GM23338 (cell line): ENCODE measurements at regions not wholly inside any gene's neighbourhood (a gene's known extent, or its start where the extent isn't known, plus 50 kb on each side); places are given as distances from the start of the nearest gene placed in this dataset.

Experiments used
- ATAC-seq: fragments of 200-7000 bp; cut with Tn5 transposase; 3 replicates; pipeline ENCODE4 v1.9.1; 2020
- DNase-seq: peaks from one replicate; pipeline ENCODE4 v3.0.0-alpha.2; 2015; ENCODE audit warnings: low spot score
- H2AFZ ChIP-seq: fragments of 200-600 bp; sonication (generic); 2 replicates; pipeline ENCODE4 v1.8.0; 2016; ENCODE audit warnings: antibody characterized with exemption, mild to moderate bottlenecking, moderate library complexity
- H3F3A ChIP-seq: fragments of 200-600 bp; sonication (generic); replicated peaks from 2 replicates; pipeline ENCODE4 v1.8.0; 2017; ENCODE audit warnings: antibody characterized with exemption, mixed run types, low read depth
- H3K27ac ChIP-seq: fragments of 200-600 bp; sonication (generic); 2 replicates; pipeline ENCODE4 v1.6.1; 2016; ENCODE audit warnings: low read depth
- H3K27me3 ChIP-seq: fragments of 200-600 bp; sonication (generic); 2 replicates; pipeline ENCODE4 v1.8.0; 2016; ENCODE audit warnings: mild to moderate bottlenecking, mixed run types, moderate library complexity; ENCODE audit not compliant: insufficient read depth
- H3K36me3 ChIP-seq: fragments of 200-600 bp; sonication (generic); 2 replicates; pipeline ENCODE4 v1.8.0; 2016; ENCODE audit warnings: mild to moderate bottlenecking; ENCODE audit not compliant: insufficient read depth
- H3K4me1 ChIP-seq: fragments of 200-600 bp; sonication (generic); 2 replicates; pipeline ENCODE4 v1.8.0; 2016; ENCODE audit warnings: mild to moderate bottlenecking, moderate library complexity; ENCODE audit not compliant: insufficient read depth
- H3K4me2 ChIP-seq: fragments of 200-600 bp; sonication (generic); 2 replicates; pipeline ENCODE4 v1.7.1; 2017; ENCODE audit warnings: mixed run types
- H3K4me3 ChIP-seq: fragments of 200-600 bp; sonication (generic); 2 replicates; pipeline ENCODE4 v1.6.1; 2016; ENCODE audit warnings: mixed run types
- H3K79me2 ChIP-seq: fragments of 200-600 bp; sonication (generic); replicated peaks from 2 replicates; pipeline ENCODE4 v1.8.0; 2017; ENCODE audit warnings: mild to moderate bottlenecking; ENCODE audit not compliant: insufficient read depth
- H3K9me2 ChIP-seq: fragments of 200-600 bp; sonication (generic); 2 replicates; pipeline ENCODE4 v1.8.0; 2017; ENCODE audit not compliant: insufficient read depth
- H4K20me1 ChIP-seq: fragments of 200-600 bp; sonication (generic); replicated peaks from 2 replicates; pipeline ENCODE4 v1.8.0; 2017; ENCODE audit warnings: mild to moderate bottlenecking; ENCODE audit not compliant: insufficient read depth
- H3K27ac Mint-ChIP-seq: 2 replicates; pipeline ENCODE4 v1.8.0; 2020; ENCODE audit warnings: inconsistent platforms, mild to moderate bottlenecking, moderate library complexity, mixed read lengths
- H3K27me3 Mint-ChIP-seq: 3 replicates; pipeline ENCODE4 v1.8.0; 2022; ENCODE audit warnings: low read depth, mild to moderate bottlenecking, moderate library complexity, mixed read lengths, inconsistent platforms; ENCODE audit not compliant: insufficient read depth, poor library complexity
- H3K36me3 Mint-ChIP-seq: 3 replicates; pipeline ENCODE4 v1.8.0; 2021; ENCODE audit warnings: low read depth, mild to moderate bottlenecking, inconsistent platforms, moderate library complexity, mixed read lengths
- H3K4me1 Mint-ChIP-seq: 3 replicates; pipeline ENCODE4 v1.8.0; 2020; ENCODE audit warnings: mild to moderate bottlenecking, inconsistent platforms, mixed read lengths
- H3K4me3 Mint-ChIP-seq: 3 replicates; pipeline ENCODE4 v1.8.0; 2021; ENCODE audit warnings: moderate library complexity, mild to moderate bottlenecking, inconsistent platforms, mixed read lengths
- H3K9me3 Mint-ChIP-seq: 3 replicates; pipeline ENCODE4 v1.8.0; 2020; ENCODE audit warnings: moderate library complexity, mild to moderate bottlenecking, inconsistent platforms, mixed read lengths
- CREB1 ChIP-seq: fragments of 250-450 bp; sonication (Bioruptor Pico); IDR thresholded peaks from 2 replicates; pipeline ENCODE4 v1.5.0; 2020; ENCODE audit warnings: low read depth, mild to moderate bottlenecking, moderate library complexity
- CTCF ChIP-seq, 2 experiments: fragments of 200-600 bp in 1 of 2; sonication (generic) in 1 of 2; conservative IDR thresholded peaks; 2 replicates each; pipeline versions ENCODE4 v1.5.1 to v1.6.1; 2016 to 2017; ENCODE audit warnings: antibody characterized with exemption in 2 of 2, low read depth in 2 of 2, mild to moderate bottlenecking in 2 of 2, moderate library complexity in 1 of 2
- ETS1 ChIP-seq: IDR thresholded peaks from 2 replicates; pipeline ENCODE4 v1.6.1; 2016; ENCODE audit warnings: antibody characterized with exemption
- EZH2 ChIP-seq: fragments of 200-600 bp; sonication (generic); IDR thresholded peaks from one replicate; pipeline ENCODE4 v1.8.0; 2017; ENCODE audit warnings: antibody characterized with exemption, mild to moderate bottlenecking, low read depth; ENCODE audit not compliant: unreplicated experiment
- EZH2phosphoT487 ChIP-seq: fragments of 200-600 bp; sonication (generic); IDR thresholded peaks from one replicate; pipeline ENCODE4 v1.8.1; 2018; ENCODE audit warnings: antibody characterized with exemption; ENCODE audit not compliant: unreplicated experiment
- JUNB ChIP-seq: IDR thresholded peaks from one replicate; pipeline ENCODE4 v1.6.1; 2016; ENCODE audit warnings: antibody characterized with exemption; ENCODE audit not compliant: unreplicated experiment
- NANOG ChIP-seq: IDR thresholded peaks from 2 replicates; pipeline ENCODE4 v1.6.1; 2016; ENCODE audit warnings: antibody characterized with exemption, borderline replicate concordance
- POLR2AphosphoS5 ChIP-seq: IDR thresholded peaks from 2 replicates; pipeline ENCODE4 v1.6.1; 2016; ENCODE audit warnings: antibody characterized with exemption, low read depth
- REST ChIP-seq: IDR thresholded peaks from one replicate; pipeline ENCODE4 v1.6.1; 2018; ENCODE audit warnings: antibody characterized with exemption; ENCODE audit not compliant: unreplicated experiment
- STAT1 ChIP-seq: IDR thresholded peaks from one replicate; pipeline ENCODE4 v1.6.1; 2016; ENCODE audit warnings: antibody characterized with exemption; ENCODE audit not compliant: unreplicated experiment
- ZNF114 ChIP-seq: fragments of 250-450 bp; sonication (Bioruptor Pico); IDR thresholded peaks from 2 replicates; pipeline ENCODE4 v1.5.0; 2020; ENCODE audit warnings: mild to moderate bottlenecking, moderate library complexity
- ZNF331 ChIP-seq: fragments of 250-450 bp; sonication (Bioruptor Pico); IDR thresholded peaks from 2 replicates; pipeline ENCODE4 v1.5.0; 2020; ENCODE audit warnings: low read depth, mild to moderate bottlenecking, moderate library complexity
- ZNF462 ChIP-seq: fragments of 250-450 bp; sonication (Bioruptor Pico); IDR thresholded peaks from 2 replicates; pipeline ENCODE4 v1.5.0; 2020; ENCODE audit warnings: mild to moderate bottlenecking, moderate library complexity

GRCh38 chr2:122062506-122062905 lies 307.1 kb downstream of the TSN start:
- Mint-ChIP-seq H3K4me1 (peaks cover 7% of the 10 kb centered on the region; the same call in 2 of the 3 replicates), H3K36me3 (no peaks in the 10 kb centered on the region), H3K27ac (no peak overlapping the region), H3K9me3 (no peaks in the 10 kb centered on the region), H3K4me3 (no peak overlapping the region), H3K27me3 (no peaks in the 10 kb centered on the region)
- no peak for DNase-seq
- no peak overlapping the region for H3K27ac ChIP-seq
- H3K27me3 ChIP-seq = no peaks in the 10 kb centered on the region
- 0 out of 2 replicates have a peak, but pooled peaks cover 5% of the 10 kb centered on the region for H3K9me2 ChIP-seq
- no peaks in the 10 kb centered on the region for H3K36me3 ChIP-seq
- H3F3A ChIP-seq = no peaks in the 10 kb centered on the region
- TF ChIP-seq CREB1 (CRISPR knock-in tag) (no peak), JUNB (no peak), EZH2 (no peak), EZH2phosphoT487 (no peak), ETS1 (no peak), CTCF (conservative IDR thresholded peaks at IDR 0.05; ENCODE audit: low read depth in 2 of 2) (no peak), ZNF462 (no peak), STAT1 (no peak), POLR2AphosphoS5 (no peak), ZNF114 (CRISPR knock-in tag) (no peak), NANOG (no peak), REST (no peak), ZNF331 (CRISPR knock-in tag) (no peak)
- H3K79me2 ChIP-seq = no peaks in the 10 kb centered on the region
- peak overlapping the region; percentile 59 for H2AFZ ChIP-seq
- H3K4me2 ChIP-seq = no peak overlapping the region
- no peaks in the 10 kb centered on the region for H3K4me1 ChIP-seq
- H3K4me3 ChIP-seq = no peak overlapping the region
- no peak for ATAC-seq
- H4K20me1 ChIP-seq = no peaks in the 10 kb centered on the region
